ENCODE measurements at regions not wholly inside any gene's neighbourhood (a gene's known extent, or its start where the extent isn't known, plus 50 kb on each side); places are given as distances from the start of the nearest gene placed in this dataset.

DNA sequence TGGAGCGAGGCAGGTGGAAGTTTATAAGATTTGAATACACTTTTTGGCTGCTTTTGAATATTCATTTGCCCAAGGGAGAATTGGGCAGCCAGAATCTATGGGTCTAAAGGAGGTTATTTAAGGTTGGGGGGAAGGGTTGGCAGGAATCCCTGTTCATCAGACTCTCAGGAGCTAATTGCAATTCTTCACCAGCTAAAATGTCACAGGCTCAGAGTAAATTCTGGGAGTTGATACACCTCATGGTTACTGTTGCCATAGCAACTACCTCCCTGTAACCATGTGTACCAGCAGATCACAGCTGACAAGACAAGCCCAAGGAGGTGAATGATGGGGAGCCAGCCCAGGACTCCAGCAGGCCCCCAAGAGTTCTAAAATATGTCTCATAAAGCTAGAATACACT, 75.5 kb downstream of the CAMK2N1 start:
- TF ChIP-seq, protein P1, sequence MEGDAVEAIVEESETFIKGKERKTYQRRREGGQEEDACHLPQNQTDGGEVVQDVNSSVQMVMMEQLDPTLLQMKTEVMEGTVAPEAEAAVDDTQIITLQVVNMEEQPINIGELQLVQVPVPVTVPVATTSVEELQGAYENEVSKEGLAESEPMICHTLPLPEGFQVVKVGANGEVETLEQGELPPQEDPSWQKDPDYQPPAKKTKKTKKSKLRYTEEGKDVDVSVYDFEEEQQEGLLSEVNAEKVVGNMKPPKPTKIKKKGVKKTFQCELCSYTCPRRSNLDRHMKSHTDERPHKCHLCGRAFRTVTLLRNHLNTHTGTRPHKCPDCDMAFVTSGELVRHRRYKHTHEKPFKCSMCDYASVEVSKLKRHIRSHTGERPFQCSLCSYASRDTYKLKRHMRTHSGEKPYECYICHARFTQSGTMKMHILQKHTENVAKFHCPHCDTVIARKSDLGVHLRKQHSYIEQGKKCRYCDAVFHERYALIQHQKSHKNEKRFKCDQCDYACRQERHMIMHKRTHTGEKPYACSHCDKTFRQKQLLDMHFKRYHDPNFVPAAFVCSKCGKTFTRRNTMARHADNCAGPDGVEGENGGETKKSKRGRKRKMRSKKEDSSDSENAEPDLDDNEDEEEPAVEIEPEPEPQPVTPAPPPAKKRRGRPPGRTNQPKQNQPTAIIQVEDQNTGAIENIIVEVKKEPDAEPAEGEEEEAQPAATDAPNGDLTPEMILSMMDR (IDR thresholded peaks at IDR 0.05), result no peak
- TF ChIP-seq POLR2A (IDR thresholded peaks at IDR 0.05), result no peak

All from heart left ventricle (tissue), 13 donors.